GM06990 (cell line): ENCODE measurements at regions not wholly inside any gene's neighbourhood (a gene's known extent, or its start where the extent isn't known, plus 50 kb on each side); places are given as distances from the start of the nearest gene placed in this dataset.

Experiments
- DNase-seq: peaks from one replicate; pipeline ENCODE4 v3.0.0-alpha.2; 2011; ENCODE audit not compliant: insufficient read length; ENCODE audit errors: extremely low read depth
- H3K27me3 ChIP-seq: replicated peaks from 2 replicates; pipeline ENCODE4 v1.6.0; 2011; ENCODE audit warnings: low read length; ENCODE audit not compliant: control insufficient read depth, insufficient read depth
- H3K36me3 ChIP-seq: 2 replicates; pipeline ENCODE4 v1.5.1; 2011; ENCODE audit warnings: low read length; ENCODE audit not compliant: control insufficient read depth, insufficient read depth
- H3K4me3 ChIP-seq: replicated peaks from 2 replicates; pipeline ENCODE4 v1.5.1; 2011; ENCODE audit warnings: low read depth, mild to moderate bottlenecking, control low read depth, low read length
- TF ChIP-seq, protein P1 (sequence below): IDR thresholded peaks from 2 replicates; pipeline ENCODE4 v1.5.1; 2011; ENCODE audit warnings: low read length, control low read depth, mild to moderate bottlenecking, inconsistent platforms; ENCODE audit not compliant: insufficient read depth, poor library complexity, severe bottlenecking

DNA sequence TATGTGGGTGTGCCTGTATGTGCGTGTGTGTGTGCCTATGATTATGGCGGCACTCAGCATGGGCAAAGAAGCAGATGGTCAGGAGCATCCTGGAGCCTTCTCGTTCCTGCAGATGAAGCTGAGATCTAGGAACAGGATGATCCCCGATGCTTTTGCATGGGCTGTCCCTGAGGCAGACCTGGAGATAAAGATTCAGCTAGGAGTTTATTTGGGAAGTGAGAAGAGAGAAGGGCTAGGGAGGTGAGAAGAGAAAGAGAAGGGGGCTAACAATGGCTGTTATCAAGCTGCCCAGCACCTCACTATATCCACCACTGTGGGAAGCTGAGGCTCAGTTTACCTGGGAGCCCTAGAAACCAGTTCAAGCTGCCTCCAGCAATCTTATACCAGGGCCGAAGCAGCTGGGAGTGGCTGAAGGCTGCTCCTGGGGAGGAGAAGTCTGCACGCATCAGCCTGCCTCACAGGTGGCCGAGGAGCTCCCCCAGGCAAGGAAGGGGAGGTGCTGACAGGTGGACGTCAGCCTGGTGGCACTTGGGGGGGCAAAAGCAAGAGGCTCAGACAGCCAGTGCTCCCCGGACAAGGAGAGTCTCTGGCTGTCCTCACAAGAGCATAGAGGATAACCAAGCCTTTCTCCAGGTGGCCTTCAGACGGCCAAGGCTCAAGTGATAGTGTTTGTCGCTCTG is 94.0 kb upstream of the IQSEC1 start:
- Histone ChIP-seq H3K4me3 (no peak overlapping the region), H3K27me3 (no peaks in the 10 kb centered on the region; the same call in none of the 2 replicates), H3K36me3 (no peaks in the 10 kb centered on the region)
- DNase-seq = no peak
- TF ChIP-seq, protein P1, sequence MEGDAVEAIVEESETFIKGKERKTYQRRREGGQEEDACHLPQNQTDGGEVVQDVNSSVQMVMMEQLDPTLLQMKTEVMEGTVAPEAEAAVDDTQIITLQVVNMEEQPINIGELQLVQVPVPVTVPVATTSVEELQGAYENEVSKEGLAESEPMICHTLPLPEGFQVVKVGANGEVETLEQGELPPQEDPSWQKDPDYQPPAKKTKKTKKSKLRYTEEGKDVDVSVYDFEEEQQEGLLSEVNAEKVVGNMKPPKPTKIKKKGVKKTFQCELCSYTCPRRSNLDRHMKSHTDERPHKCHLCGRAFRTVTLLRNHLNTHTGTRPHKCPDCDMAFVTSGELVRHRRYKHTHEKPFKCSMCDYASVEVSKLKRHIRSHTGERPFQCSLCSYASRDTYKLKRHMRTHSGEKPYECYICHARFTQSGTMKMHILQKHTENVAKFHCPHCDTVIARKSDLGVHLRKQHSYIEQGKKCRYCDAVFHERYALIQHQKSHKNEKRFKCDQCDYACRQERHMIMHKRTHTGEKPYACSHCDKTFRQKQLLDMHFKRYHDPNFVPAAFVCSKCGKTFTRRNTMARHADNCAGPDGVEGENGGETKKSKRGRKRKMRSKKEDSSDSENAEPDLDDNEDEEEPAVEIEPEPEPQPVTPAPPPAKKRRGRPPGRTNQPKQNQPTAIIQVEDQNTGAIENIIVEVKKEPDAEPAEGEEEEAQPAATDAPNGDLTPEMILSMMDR = no peak

DNA sequence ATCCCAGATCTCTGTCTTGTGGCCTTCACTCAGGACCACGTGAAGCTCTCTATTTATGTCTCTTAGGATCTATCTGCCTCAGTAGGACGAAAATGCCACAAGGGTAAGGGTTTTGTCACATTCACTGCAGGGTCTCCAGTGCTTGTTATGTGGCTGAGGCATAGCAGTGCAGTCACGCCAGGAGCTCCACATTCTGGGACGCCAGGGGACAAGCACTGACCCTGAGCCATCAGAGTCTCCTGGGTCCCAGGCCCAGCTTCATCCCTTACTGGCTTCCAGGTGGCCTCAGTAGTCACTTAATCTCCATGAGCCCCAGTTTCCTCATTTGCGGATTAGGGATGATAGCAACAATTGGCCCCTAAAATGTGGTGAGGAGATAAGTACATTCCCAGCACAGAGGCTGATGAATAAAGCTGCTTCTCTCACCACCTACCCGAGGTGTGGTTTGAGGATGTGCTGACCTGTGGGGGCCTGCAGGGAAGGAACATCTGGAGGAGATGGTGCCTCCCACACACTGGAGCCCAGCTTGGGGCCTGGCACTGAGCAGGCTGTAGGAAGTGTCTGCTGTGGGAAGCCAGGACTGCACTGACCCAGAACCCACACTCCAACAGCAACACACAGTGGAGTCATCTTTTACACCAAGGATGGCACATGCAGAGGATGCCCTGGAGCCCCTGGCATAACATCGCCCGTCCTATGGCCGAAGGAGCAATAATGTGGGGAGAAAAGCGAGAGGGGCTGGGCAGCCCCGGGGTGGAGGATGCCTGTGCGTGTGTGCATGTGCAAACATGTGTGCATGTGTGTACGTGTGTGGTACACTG is 93.2 kb upstream of the IQSEC1 start:
- Histone ChIP-seq H3K36me3 (no peaks in the 10 kb centered on the region), H3K27me3 (no peaks in the 10 kb centered on the region; the same call in none of the 2 replicates), H3K4me3 (no peak overlapping the region)
- TF ChIP-seq, protein P1 = no peak
- DNase-seq = no peak

DNA sequence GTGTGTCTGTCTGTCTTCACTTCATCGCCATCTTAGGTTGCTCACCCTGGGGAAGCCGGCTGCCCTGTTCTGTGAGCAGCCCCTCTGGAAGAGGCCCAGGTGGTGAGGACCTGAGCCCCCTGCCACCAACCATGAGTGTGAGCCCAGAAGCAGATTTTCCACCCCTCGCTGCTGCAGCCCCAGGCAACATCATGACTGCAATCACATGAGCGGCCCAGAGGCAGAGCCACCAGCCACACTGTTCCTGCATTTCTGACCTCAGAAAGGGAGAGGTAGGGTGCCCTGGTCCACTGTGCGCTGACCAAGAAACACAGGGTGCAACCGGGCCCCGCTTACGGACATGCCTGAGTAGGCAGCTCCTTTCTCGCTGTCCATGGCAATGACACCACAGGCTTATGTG is 92.3 kb upstream of the IQSEC1 start:
- no peaks in the 10 kb centered on the region; the same call in none of the 2 replicates for H3K27me3 ChIP-seq
- no peak for DNase-seq
- TF ChIP-seq, protein P1 = no peak

DNA sequence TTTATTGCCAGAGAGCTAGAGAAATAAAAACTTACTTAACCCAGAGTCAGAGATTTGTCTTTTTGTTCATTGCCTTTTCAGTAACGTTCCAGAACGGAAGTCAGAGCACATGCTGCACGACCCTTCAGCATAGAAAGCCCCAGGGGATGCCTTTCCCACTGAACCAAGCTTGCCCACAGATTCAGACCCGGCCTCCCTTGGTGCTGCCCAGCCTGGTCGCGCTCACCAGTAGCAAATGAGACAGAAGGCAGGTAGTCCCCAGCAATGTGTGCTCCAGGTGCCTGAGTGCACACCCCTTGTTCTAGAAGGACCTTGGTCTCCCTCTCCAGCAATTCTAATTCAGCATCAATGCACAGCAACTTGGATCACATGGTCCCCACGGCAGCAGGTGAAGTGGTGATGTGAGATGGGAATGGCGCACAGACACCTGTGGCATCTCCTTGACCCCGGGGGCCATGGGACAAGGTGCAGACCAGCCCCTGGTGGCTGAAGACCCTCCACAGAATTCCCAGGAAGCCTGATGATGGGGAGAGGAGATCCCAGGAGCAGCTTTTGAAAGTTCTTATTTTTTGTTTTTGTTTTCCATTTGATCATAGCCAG is 91.8 kb upstream of the IQSEC1 start:
- DNase-seq = no peak
- Histone ChIP-seq H3K4me3 (no peak overlapping the region), H3K36me3 (no peaks in the 10 kb centered on the region), H3K27me3 (no peaks in the 10 kb centered on the region; the same call in none of the 2 replicates)
- TF ChIP-seq, protein P1 = no peak

More for the DNA sequence above, 92.3 kb upstream of the IQSEC1 start:
- no peaks in the 10 kb centered on the region for H3K36me3 ChIP-seq
- H3K4me3 ChIP-seq = no peak overlapping the region

DNA sequence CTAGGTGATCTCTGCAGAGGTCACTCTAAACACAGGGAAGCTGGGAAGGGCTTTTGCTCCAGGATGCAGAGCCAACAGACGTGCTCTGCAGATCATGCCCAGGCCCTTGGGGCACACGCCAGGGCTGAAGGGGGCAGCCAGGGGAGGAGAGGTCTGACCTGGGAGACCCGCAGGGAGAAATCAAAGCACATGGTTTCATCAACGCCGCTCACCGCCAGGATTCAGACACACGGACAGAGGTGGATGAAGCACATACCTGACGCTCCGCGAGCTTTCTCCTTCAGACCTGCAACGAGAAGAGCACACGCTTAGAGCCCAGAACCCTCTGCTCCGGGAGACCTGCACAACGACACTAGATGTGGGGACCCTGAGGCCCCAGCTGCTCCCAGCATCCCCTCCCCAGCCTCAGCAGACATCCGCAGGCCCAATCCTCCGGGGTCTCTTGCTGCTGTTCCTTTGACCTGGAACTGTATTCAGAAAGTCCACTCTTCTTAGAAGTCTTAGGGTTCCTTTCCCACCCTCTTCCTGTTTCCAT is 90.7 kb upstream of the IQSEC1 start:
- DNase-seq = no peak
- H3K4me3 ChIP-seq = no peak overlapping the region
- TF ChIP-seq, protein P1 = no peak
- H3K27me3 ChIP-seq = no peaks in the 10 kb centered on the region; the same call in none of the 2 replicates
- H3K36me3 ChIP-seq = no peaks in the 10 kb centered on the region
